ENCODE measurements at regions not wholly inside any gene's neighbourhood (a gene's known extent, or its start where the extent isn't known, plus 50 kb on each side); places are given as distances from the start of the nearest gene placed in this dataset.
"Not testable (repeated sequence)": the region's sequence is repeated elsewhere in the genome, so short reads cannot be mapped to it uniquely, and the experiment has no call there.

GRCh38 chr9:78954286-78954685 lies 617.5 kb upstream of the TLE4 start:
- intact Hi-C loops (cut with micrococcal nuclease) = no loop called here

- intact Hi-C loops (cut with micrococcal nuclease) = no loop called here
Observed at GRCh38 chr9:78958892-78959291, 612.9 kb upstream of the TLE4 start.

- intact Hi-C loops (cut with micrococcal nuclease) = no loop called here
Observed at GRCh38 chr9:78962156-78962555, 609.6 kb upstream of the TLE4 start.

- intact Hi-C loops (cut with micrococcal nuclease) = no loop called here
Observed at GRCh38 chr9:78963911-78964310, 607.9 kb upstream of the TLE4 start.

- intact Hi-C loops (cut with micrococcal nuclease) = no loop called here
Observed at GRCh38 chr9:78967596-78968217, 604.1 kb upstream of the TLE4 start.

GRCh38 chr9:78970375-78970774 lies 601.4 kb upstream of the TLE4 start:
- intact Hi-C loops (cut with micrococcal nuclease) = no loop called here

- intact Hi-C loops (cut with micrococcal nuclease) = no loop called here
Observed at GRCh38 chr9:78971540-78971939, 600.2 kb upstream of the TLE4 start.

- intact Hi-C loops (cut with micrococcal nuclease) = no loop called here
Observed at GRCh38 chr9:78972303-78972999, 599.3 kb upstream of the TLE4 start.

- intact Hi-C loops (cut with micrococcal nuclease) = no loop called here
Observed at GRCh38 chr9:78973907-78974306, 597.9 kb upstream of the TLE4 start.

GRCh38 chr9:78982849-78983248 lies 588.9 kb upstream of the TLE4 start:
- intact Hi-C loops (cut with micrococcal nuclease) = no loop called here

- intact Hi-C loops (cut with micrococcal nuclease) = no loop called here
Observed at GRCh38 chr9:78985084-78985738, 586.6 kb upstream of the TLE4 start.

- intact Hi-C loops (cut with micrococcal nuclease) = no loop called here
Observed at GRCh38 chr9:78986446-78986845, 585.3 kb upstream of the TLE4 start.

- intact Hi-C loops (cut with micrococcal nuclease) = no loop called here
Observed at GRCh38 chr9:78989031-78989658, 582.6 kb upstream of the TLE4 start.

GRCh38 chr9:78994471-78994870 lies 577.3 kb upstream of the TLE4 start:
- intact Hi-C loops (cut with micrococcal nuclease) = no loop called here

- intact Hi-C loops (cut with micrococcal nuclease) = not testable (repeated sequence)
Observed at GRCh38 chr9:78994974-78995373, 576.8 kb upstream of the TLE4 start.

GRCh38 chr9:78997296-78997695 lies 574.5 kb upstream of the TLE4 start:
- intact Hi-C loops (cut with micrococcal nuclease) = no loop called here

- intact Hi-C loops (cut with micrococcal nuclease) = no loop called here
Observed at GRCh38 chr9:79000230-79001002, 571.3 kb upstream of the TLE4 start.

- intact Hi-C loops (cut with micrococcal nuclease) = no loop called here
Observed at GRCh38 chr9:79001012-79001411, 570.8 kb upstream of the TLE4 start.

- intact Hi-C loops (cut with micrococcal nuclease) = no loop called here
Observed at GRCh38 chr9:79003514-79003913, 568.3 kb upstream of the TLE4 start.

GRCh38 chr9:79004032-79004431 lies 567.7 kb upstream of the TLE4 start:
- intact Hi-C loops (cut with micrococcal nuclease) = no loop called here

GRCh38 chr9:79006546-79006945 lies 565.2 kb upstream of the TLE4 start:
- intact Hi-C loops (cut with micrococcal nuclease) = no loop called here

Measured in T-helper 1 cell treated with Interleukin-12 subunit alpha and Interleukin-12 subunit beta and Interleukin-4 antibody, amounts not matched to agents 30 ng/mL and 1 ng/mL, for 36 hours (primary cell).